ENCODE measurements at regions not wholly inside any gene's neighbourhood (a gene's known extent, or its start where the extent isn't known, plus 50 kb on each side); places are given as distances from the start of the nearest gene placed in this dataset.

DNA sequence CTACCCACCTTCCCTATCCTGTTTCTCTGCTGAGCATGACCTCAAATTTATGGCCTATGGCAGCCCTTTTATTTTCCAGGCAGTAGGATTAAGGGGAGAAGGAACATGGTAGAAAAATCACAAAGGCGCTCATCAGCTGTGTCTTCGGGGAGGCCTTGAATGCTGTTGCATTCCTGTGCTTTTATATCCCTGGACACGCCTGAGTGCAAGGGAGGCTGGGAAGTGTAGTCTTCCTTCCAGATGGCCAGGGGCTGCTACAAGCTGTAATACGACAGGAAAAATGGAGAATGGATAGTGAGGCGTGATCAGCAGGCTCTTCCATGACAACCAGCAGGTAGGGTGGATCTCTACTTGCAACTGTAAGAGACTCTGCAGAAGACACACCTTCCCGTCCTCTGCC lies 210.9 kb upstream of the GGTLC1 start:
- TF ChIP-seq CTCF (IDR thresholded peaks at IDR 0.05), result no peak
- H3K4me1 ChIP-seq, result no peaks in the 10 kb centered on the region
- H3K36me3 ChIP-seq, result no peaks in the 10 kb centered on the region
- no peak overlapping the region for H3K4me3 ChIP-seq
- no peaks in the 10 kb centered on the region for H3K27me3 ChIP-seq (ENCODE audit: low read depth)
- no peak for ATAC-seq
- H3K9me3 ChIP-seq, result no peaks in the 10 kb centered on the region
- intact Hi-C loops (cut with DNase I), result no loop called here
- DNase-seq, result no peak
- H3K27ac ChIP-seq, result no peak overlapping the region

- intact Hi-C loops (cut with DNase I), result no loop called here
- Histone ChIP-seq H3K4me3 (no peak overlapping the region), H3K27ac (no peak overlapping the region), H3K9me3 (peaks cover 4% of the 10 kb centered on the region), H3K36me3 (no peaks in the 10 kb centered on the region), H3K4me1 (no peaks in the 10 kb centered on the region), H3K27me3 (ENCODE audit: low read depth) (no peaks in the 10 kb centered on the region)
- no peak for DNase-seq
- TF ChIP-seq CTCF (IDR thresholded peaks at IDR 0.05), result no peak
- ATAC-seq, result no peak
Observed at GRCh38 chr20:24194143-24194542, 205.6 kb upstream of the GGTLC1 start.

DNA sequence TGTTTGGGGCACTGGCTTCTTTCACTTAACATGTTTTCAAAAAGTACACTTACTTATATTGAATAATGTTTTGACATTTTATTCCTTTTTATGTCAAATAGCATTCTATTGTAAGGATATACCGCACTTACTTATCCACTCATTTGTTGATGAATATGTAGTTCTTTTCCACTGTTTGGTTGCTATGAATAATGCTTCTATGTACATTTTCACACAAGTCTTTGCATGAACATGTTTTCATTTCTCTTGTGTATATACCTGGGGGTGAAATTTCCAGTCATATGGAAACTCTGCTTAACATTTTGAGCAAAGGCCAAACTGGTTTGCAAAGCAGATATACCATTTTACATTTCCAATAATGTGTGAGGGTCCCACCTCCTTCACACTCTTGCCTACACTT lies 202.3 kb upstream of the GGTLC1 start:
- no peaks in the 10 kb centered on the region for H3K36me3 ChIP-seq
- DNase-seq (no peak), ATAC-seq (no peak)

DNA sequence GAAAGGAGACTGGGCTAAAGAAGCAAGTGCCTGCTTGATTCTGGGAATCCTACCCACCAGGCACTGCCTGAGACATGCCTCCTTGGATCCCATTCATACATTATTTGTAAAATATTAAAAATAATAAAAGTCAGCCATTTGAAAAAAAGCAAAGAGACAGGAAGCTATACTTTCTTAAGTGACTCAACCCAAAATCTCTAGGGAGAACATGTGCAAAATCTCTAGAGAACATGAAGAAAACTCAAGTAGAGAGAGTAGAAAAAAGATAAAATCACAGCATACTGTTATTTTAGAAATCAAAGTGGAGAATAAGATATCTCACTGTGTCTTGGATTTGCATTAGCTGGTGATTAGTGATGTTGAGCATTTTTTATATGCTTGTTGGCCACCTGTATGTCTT lies 197.2 kb upstream of the GGTLC1 start:
- H3K27ac ChIP-seq, result no peak overlapping the region
- no peak overlapping the region for H3K4me3 ChIP-seq
- no peak for DNase-seq
- intact Hi-C loops (cut with DNase I), result no loop called here
- TF ChIP-seq CTCF (IDR thresholded peaks at IDR 0.05), result no peak
- no peak for ATAC-seq
- no peaks in the 10 kb centered on the region for H3K4me1 ChIP-seq
- H3K36me3 ChIP-seq, result no peaks in the 10 kb centered on the region
- peaks cover 4% of the 10 kb centered on the region for H3K9me3 ChIP-seq
- H3K27me3 ChIP-seq (ENCODE audit: low read depth), result no peaks in the 10 kb centered on the region

More for the DNA sequence above, 202.3 kb upstream of the GGTLC1 start:
- H3K4me3 ChIP-seq, result no peak overlapping the region
- H3K9me3 ChIP-seq, result peaks cover 4% of the 10 kb centered on the region
- no peaks in the 10 kb centered on the region for H3K4me1 ChIP-seq
- no peak overlapping the region for H3K27ac ChIP-seq
- H3K27me3 ChIP-seq (ENCODE audit: low read depth), result no peaks in the 10 kb centered on the region
- intact Hi-C loops (cut with DNase I), result no loop called here
- no peak for TF ChIP-seq CTCF (IDR thresholded peaks at IDR 0.05)

- Histone ChIP-seq H3K27ac (no peak overlapping the region), H3K27me3 (ENCODE audit: low read depth) (no peaks in the 10 kb centered on the region), H3K36me3 (no peaks in the 10 kb centered on the region), H3K4me3 (no peak overlapping the region), H3K9me3 (no peaks in the 10 kb centered on the region), H3K4me1 (no peaks in the 10 kb centered on the region)
- no peak for ATAC-seq
- intact Hi-C loops (cut with DNase I), result no loop called here
- DNase-seq, result no peak
- TF ChIP-seq CTCF (IDR thresholded peaks at IDR 0.05), result no peak
Observed at GRCh38 chr20:24181151-24181550, 192.6 kb upstream of the GGTLC1 start.

GRCh38 chr20:24169256-24169655 lies 180.7 kb upstream of the GGTLC1 start:
- Histone ChIP-seq H3K9me3 (no peaks in the 10 kb centered on the region), H3K4me3 (no peak overlapping the region)
- ATAC-seq, result no peak

More at GRCh38 chr20:24169256-24169655, 180.7 kb upstream of the GGTLC1 start:
- no peak for DNase-seq
- no peak for TF ChIP-seq CTCF (IDR thresholded peaks at IDR 0.05)
- Histone ChIP-seq H3K36me3 (no peaks in the 10 kb centered on the region), H3K27me3 (ENCODE audit: low read depth) (no peaks in the 10 kb centered on the region), H3K27ac (no peak overlapping the region), H3K4me1 (no peaks in the 10 kb centered on the region)
- intact Hi-C loops (cut with DNase I), result no loop called here
